ENCODE measurements at regions not wholly inside any gene's neighbourhood (a gene's known extent, or its start where the extent isn't known, plus 50 kb on each side); places are given as distances from the start of the nearest gene placed in this dataset.

DNA sequence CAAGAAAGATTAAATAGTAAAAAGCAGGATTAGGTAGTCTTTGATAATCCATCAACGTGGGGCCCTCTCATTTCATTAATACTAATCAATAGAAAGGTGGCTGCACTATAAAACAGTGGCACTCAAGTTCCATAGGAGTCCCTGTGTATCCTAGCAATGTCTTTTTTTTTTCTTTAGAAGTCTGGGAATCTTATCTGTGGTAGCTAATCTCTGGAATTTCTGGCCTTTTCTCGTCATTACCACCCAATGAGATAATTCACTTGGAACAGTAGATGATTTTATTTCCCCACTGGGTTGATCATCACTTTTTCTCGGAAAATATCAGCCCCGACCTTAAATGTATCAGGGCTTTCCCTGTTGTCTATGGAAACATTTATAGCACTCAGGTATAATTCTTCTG, 86.8 kb upstream of the CDH6 start (continued):
- TF ChIP-seq GABPA (IDR thresholded peaks at IDR 0.05; ENCODE audit: borderline replicate concordance, insufficient read depth, low read length): no peak
- no peak for TF ChIP-seq JUN (IDR thresholded peaks at IDR 0.05; ENCODE audit: low read depth, low read length)
- TF ChIP-seq BACH1 (IDR thresholded peaks at IDR 0.05; ENCODE audit: low read length): no peak
- no peak for TF ChIP-seq TEAD4 (IDR thresholded peaks at IDR 0.05; ENCODE audit: low read depth, low read length)

All from H1 (cell line).